ENCODE measurements at regions not wholly inside any gene's neighbourhood (a gene's known extent, or its start where the extent isn't known, plus 50 kb on each side); places are given as distances from the start of the nearest gene placed in this dataset.

GRCh38 chr13:38135592-38135991 is 214.1 kb upstream of the UFM1 start:
- no peak for DNase-seq (ENCODE audit: low spot score, unreplicated experiment)
- peaks cover 7% of the 10 kb centered on the region for H3K9me3 Mint-ChIP-seq (ENCODE audit: low read depth)
- no peaks in the 10 kb centered on the region for H3K4me1 Mint-ChIP-seq (ENCODE audit: low read depth)
- H3K27me3 Mint-ChIP-seq, result no peaks in the 10 kb centered on the region
- TF ChIP-seq, protein P1, sequence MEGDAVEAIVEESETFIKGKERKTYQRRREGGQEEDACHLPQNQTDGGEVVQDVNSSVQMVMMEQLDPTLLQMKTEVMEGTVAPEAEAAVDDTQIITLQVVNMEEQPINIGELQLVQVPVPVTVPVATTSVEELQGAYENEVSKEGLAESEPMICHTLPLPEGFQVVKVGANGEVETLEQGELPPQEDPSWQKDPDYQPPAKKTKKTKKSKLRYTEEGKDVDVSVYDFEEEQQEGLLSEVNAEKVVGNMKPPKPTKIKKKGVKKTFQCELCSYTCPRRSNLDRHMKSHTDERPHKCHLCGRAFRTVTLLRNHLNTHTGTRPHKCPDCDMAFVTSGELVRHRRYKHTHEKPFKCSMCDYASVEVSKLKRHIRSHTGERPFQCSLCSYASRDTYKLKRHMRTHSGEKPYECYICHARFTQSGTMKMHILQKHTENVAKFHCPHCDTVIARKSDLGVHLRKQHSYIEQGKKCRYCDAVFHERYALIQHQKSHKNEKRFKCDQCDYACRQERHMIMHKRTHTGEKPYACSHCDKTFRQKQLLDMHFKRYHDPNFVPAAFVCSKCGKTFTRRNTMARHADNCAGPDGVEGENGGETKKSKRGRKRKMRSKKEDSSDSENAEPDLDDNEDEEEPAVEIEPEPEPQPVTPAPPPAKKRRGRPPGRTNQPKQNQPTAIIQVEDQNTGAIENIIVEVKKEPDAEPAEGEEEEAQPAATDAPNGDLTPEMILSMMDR (IDR thresholded peaks at IDR 0.05; ENCODE audit: unreplicated experiment), result no peak
- H3K36me3 Mint-ChIP-seq (ENCODE audit: insufficient read depth), result no peaks in the 10 kb centered on the region
- H3K27ac Mint-ChIP-seq, result no peak overlapping the region
- no peak overlapping the region for H3K4me3 Mint-ChIP-seq (ENCODE audit: low read depth)

GRCh38 chr13:38121267-38121666 is 228.4 kb upstream of the UFM1 start:
- DNase-seq (ENCODE audit: low spot score, unreplicated experiment), result no peak
- no peak overlapping the region for H3K4me3 Mint-ChIP-seq (ENCODE audit: low read depth)
- H3K36me3 Mint-ChIP-seq (ENCODE audit: insufficient read depth), result no peaks in the 10 kb centered on the region
- peaks cover 7% of the 10 kb centered on the region for H3K4me1 Mint-ChIP-seq (ENCODE audit: low read depth)
- H3K27ac Mint-ChIP-seq, result peak overlapping the region; percentile 49
- H3K27me3 Mint-ChIP-seq, result no peaks in the 10 kb centered on the region
- TF ChIP-seq, protein P1 (IDR thresholded peaks at IDR 0.05; ENCODE audit: unreplicated experiment), result no peak
- no peaks in the 10 kb centered on the region for H3K9me3 Mint-ChIP-seq (ENCODE audit: low read depth)

- Mint-ChIP-seq H3K27me3 (no peaks in the 10 kb centered on the region), H3K4me3 (ENCODE audit: low read depth) (no peak overlapping the region), H3K9me3 (ENCODE audit: low read depth) (peaks cover 17% of the 10 kb centered on the region), H3K27ac (no peak overlapping the region), H3K36me3 (ENCODE audit: insufficient read depth) (peaks cover 2% of the 10 kb centered on the region), H3K4me1 (ENCODE audit: low read depth) (peaks cover 6% of the 10 kb centered on the region)
- TF ChIP-seq, protein P1 (IDR thresholded peaks at IDR 0.05; ENCODE audit: unreplicated experiment), result no peak
- no peak for DNase-seq (ENCODE audit: low spot score, unreplicated experiment)
Measured at GRCh38 chr13:38103851-38104250, 234.3 kb upstream of the TRPC4 start.

GRCh38 chr13:38099751-38100150 is 230.2 kb upstream of the TRPC4 start:
- no peak for DNase-seq (ENCODE audit: low spot score, unreplicated experiment)
- H3K4me3 Mint-ChIP-seq (ENCODE audit: low read depth), result no peak overlapping the region
- H3K9me3 Mint-ChIP-seq (ENCODE audit: low read depth), result peaks cover 2% of the 10 kb centered on the region
- H3K36me3 Mint-ChIP-seq (ENCODE audit: insufficient read depth), result no peaks in the 10 kb centered on the region
- no peak overlapping the region for H3K27ac Mint-ChIP-seq
- TF ChIP-seq, protein P1 (IDR thresholded peaks at IDR 0.05; ENCODE audit: unreplicated experiment), result no peak
- no peaks in the 10 kb centered on the region for H3K27me3 Mint-ChIP-seq
- H3K4me1 Mint-ChIP-seq (ENCODE audit: low read depth), result peaks cover 6% of the 10 kb centered on the region

DNA sequence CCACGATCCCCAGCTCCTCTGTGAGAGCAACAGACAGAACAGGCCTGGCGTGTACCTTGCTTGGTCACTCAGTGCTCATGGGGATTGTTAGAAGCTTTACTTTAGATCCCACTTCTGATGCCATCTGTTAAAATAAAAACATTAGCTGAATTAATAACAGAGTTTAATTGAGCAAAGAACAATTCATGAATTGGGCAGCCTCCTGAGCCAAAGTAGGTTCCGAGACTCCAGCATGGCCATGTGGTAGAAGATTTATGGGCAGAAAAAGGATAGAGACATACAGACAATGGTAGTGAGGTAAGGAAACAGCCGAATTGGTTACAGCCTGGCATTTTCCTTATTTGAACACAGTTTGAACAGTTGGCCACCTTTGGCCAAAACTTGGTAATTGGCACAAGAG is 223.9 kb upstream of the TRPC4 start:
- Mint-ChIP-seq H3K36me3 (ENCODE audit: insufficient read depth) (no peaks in the 10 kb centered on the region), H3K4me1 (ENCODE audit: low read depth) (peaks cover 4% of the 10 kb centered on the region), H3K4me3 (ENCODE audit: low read depth) (no peak overlapping the region), H3K27me3 (no peaks in the 10 kb centered on the region), H3K27ac (no peak overlapping the region), H3K9me3 (ENCODE audit: low read depth) (no peaks in the 10 kb centered on the region)
- TF ChIP-seq, protein P1 (IDR thresholded peaks at IDR 0.05; ENCODE audit: unreplicated experiment), result no peak
- no peak for DNase-seq (ENCODE audit: low spot score, unreplicated experiment)

Measured in progenitor cell of endocrine pancreas (in vitro differentiated cells).